8988T (cell line): ENCODE measurements at regions not wholly inside any gene's neighbourhood (a gene's known extent, or its start where the extent isn't known, plus 50 kb on each side); places are given as distances from the start of the nearest gene placed in this dataset.

ENCODE experiments used
- DNase-seq: peaks from one replicate; pipeline ENCODE4 v3.0.0; 2011

- DNase-seq, result no peak
These were observed 1569.7 kb upstream of the IGFBP7 start for GRCh38 chr4:58679886-58680285.

GRCh38 chr4:58679051-58679450, 1568.9 kb upstream of the IGFBP7 start:
- DNase-seq, result no peak

GRCh38 chr4:58669783-58670182, 1559.6 kb upstream of the IGFBP7 start:
- no peak for DNase-seq

GRCh38 chr4:58665649-58666048, 1555.5 kb upstream of the IGFBP7 start:
- no peak for DNase-seq

- no peak for DNase-seq
These were observed 1548.5 kb upstream of the IGFBP7 start for GRCh38 chr4:58658701-58659100.

- no peak for DNase-seq
These were observed 1543.1 kb upstream of the IGFBP7 start for GRCh38 chr4:58653251-58653650.

- no peak for DNase-seq
These were observed 1539.0 kb upstream of the IGFBP7 start for GRCh38 chr4:58649226-58649625.

GRCh38 chr4:58646126-58646525, 1535.9 kb upstream of the IGFBP7 start:
- DNase-seq, result no peak

- DNase-seq, result no peak
These were observed 1534.4 kb upstream of the IGFBP7 start for GRCh38 chr4:58644549-58644948.

- no peak for DNase-seq
These were observed 1526.2 kb upstream of the IGFBP7 start for GRCh38 chr4:58636381-58636780.

GRCh38 chr4:58617226-58617625, 1507.0 kb upstream of the IGFBP7 start:
- DNase-seq, result no peak

- DNase-seq, result no peak
These were observed 1500.8 kb upstream of the IGFBP7 start for GRCh38 chr4:58611012-58611411.

GRCh38 chr4:58606303-58606702, 1496.1 kb upstream of the IGFBP7 start:
- no peak for DNase-seq

- no peak for DNase-seq
These were observed 1493.8 kb upstream of the IGFBP7 start for GRCh38 chr4:58603951-58604350.

GRCh38 chr4:58602731-58603359, 1492.7 kb upstream of the IGFBP7 start:
- DNase-seq, result no peak

GRCh38 chr4:58602022-58602421, 1491.8 kb upstream of the IGFBP7 start:
- no peak for DNase-seq

GRCh38 chr4:58600290-58600689, 1490.1 kb upstream of the IGFBP7 start:
- DNase-seq, result no peak

- no peak for DNase-seq
These were observed 1480.5 kb upstream of the IGFBP7 start for GRCh38 chr4:58590722-58591121.

GRCh38 chr4:58587856-58588255, 1477.7 kb upstream of the IGFBP7 start:
- DNase-seq, result no peak

GRCh38 chr4:58566260-58566659, 1456.1 kb upstream of the IGFBP7 start:
- no peak for DNase-seq

- DNase-seq, result no peak
These were observed 1454.7 kb upstream of the IGFBP7 start for GRCh38 chr4:58564695-58565475.

- no peak for DNase-seq
These were observed 1451.0 kb upstream of the IGFBP7 start for GRCh38 chr4:58561170-58561569.

GRCh38 chr4:58560736-58561135, 1450.6 kb upstream of the IGFBP7 start:
- DNase-seq, result no peak

GRCh38 chr4:58553679-58554078, 1443.5 kb upstream of the IGFBP7 start:
- DNase-seq, result no peak

- no peak for DNase-seq
These were observed 1442.8 kb upstream of the IGFBP7 start for GRCh38 chr4:58553031-58553430.
